ENCODE measurements at regions not wholly inside any gene's neighbourhood (a gene's known extent, or its start where the extent isn't known, plus 50 kb on each side); places are given as distances from the start of the nearest gene placed in this dataset.

- DNase-seq (ENCODE audit: unreplicated experiment): no peak
- Mint-ChIP-seq H3K4me3 (ENCODE audit: unreplicated experiment) (no peak overlapping the region), H3K27me3 (ENCODE audit: insufficient read depth, unreplicated experiment) (no peaks in the 10 kb centered on the region), H3K9me3 (ENCODE audit: unreplicated experiment) (peaks cover 7% of the 10 kb centered on the region), H3K36me3 (ENCODE audit: insufficient read depth, unreplicated experiment) (no peaks in the 10 kb centered on the region), H3K27ac (ENCODE audit: low read depth, unreplicated experiment) (no peak overlapping the region), H3K4me1 (ENCODE audit: insufficient read depth, unreplicated experiment) (no peaks in the 10 kb centered on the region)
- intact Hi-C loops (cut with micrococcal nuclease): no loop called here
- CTCF ChIA-PET: no interaction called here
- BruUV-seq (replicated peaks): no TSS peak
- POLR2A ChIA-PET: interaction anchor here (1.5 kb wide), 1 partner anchor 13 kb away, joined by 3 read pairs; no protein-coding TSS in a partner anchor
- TF ChIP-seq, protein P1, sequence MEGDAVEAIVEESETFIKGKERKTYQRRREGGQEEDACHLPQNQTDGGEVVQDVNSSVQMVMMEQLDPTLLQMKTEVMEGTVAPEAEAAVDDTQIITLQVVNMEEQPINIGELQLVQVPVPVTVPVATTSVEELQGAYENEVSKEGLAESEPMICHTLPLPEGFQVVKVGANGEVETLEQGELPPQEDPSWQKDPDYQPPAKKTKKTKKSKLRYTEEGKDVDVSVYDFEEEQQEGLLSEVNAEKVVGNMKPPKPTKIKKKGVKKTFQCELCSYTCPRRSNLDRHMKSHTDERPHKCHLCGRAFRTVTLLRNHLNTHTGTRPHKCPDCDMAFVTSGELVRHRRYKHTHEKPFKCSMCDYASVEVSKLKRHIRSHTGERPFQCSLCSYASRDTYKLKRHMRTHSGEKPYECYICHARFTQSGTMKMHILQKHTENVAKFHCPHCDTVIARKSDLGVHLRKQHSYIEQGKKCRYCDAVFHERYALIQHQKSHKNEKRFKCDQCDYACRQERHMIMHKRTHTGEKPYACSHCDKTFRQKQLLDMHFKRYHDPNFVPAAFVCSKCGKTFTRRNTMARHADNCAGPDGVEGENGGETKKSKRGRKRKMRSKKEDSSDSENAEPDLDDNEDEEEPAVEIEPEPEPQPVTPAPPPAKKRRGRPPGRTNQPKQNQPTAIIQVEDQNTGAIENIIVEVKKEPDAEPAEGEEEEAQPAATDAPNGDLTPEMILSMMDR (IDR thresholded peaks at IDR 0.05; ENCODE audit: unreplicated experiment): no peak
Measured at GRCh38 chr21:35119501-35120047, 70.5 kb upstream of the RUNX1 start.

DNA sequence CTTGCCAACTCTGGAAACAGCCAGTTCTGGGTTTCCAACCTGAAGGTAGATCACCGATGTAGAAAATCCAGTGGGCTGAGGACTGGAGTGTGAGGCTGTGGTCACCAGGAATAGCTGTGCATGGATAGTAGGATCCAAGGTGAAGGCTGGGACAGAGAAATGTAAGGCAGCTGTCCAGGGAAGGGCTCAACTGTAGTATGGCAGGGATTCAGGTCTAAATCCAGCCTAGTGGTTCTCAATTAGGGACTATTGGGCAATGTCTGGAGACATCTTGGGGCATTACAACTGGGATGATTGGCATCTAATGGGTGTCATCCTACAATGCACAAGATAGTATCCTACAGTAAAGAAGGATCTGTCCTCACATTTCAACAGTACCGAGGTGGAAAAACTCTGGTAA lies 67.7 kb upstream of the RUNX1 start:
- TF ChIP-seq, protein P1 (IDR thresholded peaks at IDR 0.05; ENCODE audit: unreplicated experiment): no peak
- BruUV-seq (replicated peaks): no TSS peak
- POLR2A ChIA-PET: no interaction called here
- CTCF ChIA-PET: no interaction called here
- Mint-ChIP-seq H3K36me3 (ENCODE audit: insufficient read depth, unreplicated experiment) (no peaks in the 10 kb centered on the region), H3K27ac (ENCODE audit: low read depth, unreplicated experiment) (no peak overlapping the region), H3K27me3 (ENCODE audit: insufficient read depth, unreplicated experiment) (no peaks in the 10 kb centered on the region), H3K9me3 (ENCODE audit: unreplicated experiment) (no peaks in the 10 kb centered on the region), H3K4me1 (ENCODE audit: insufficient read depth, unreplicated experiment) (no peaks in the 10 kb centered on the region), H3K4me3 (ENCODE audit: unreplicated experiment) (no peak overlapping the region)
- DNase-seq (ENCODE audit: unreplicated experiment): no peak
- intact Hi-C loops (cut with micrococcal nuclease): no loop called here

GRCh38 chr21:35113064-35113463 lies 64.0 kb upstream of the RUNX1 start:
- Mint-ChIP-seq H3K36me3 (ENCODE audit: insufficient read depth, unreplicated experiment) (no peaks in the 10 kb centered on the region), H3K27me3 (ENCODE audit: insufficient read depth, unreplicated experiment) (no peaks in the 10 kb centered on the region), H3K4me3 (ENCODE audit: unreplicated experiment) (no peak overlapping the region), H3K27ac (ENCODE audit: low read depth, unreplicated experiment) (no peak overlapping the region), H3K9me3 (ENCODE audit: unreplicated experiment) (no peaks in the 10 kb centered on the region), H3K4me1 (ENCODE audit: insufficient read depth, unreplicated experiment) (peaks cover 7% of the 10 kb centered on the region)
- POLR2A ChIA-PET: no interaction called here
- DNase-seq (ENCODE audit: unreplicated experiment): peak; percentile 5
- BruUV-seq (replicated peaks): no TSS peak
- intact Hi-C loops (cut with micrococcal nuclease): no loop called here
- TF ChIP-seq, protein P1 (IDR thresholded peaks at IDR 0.05; ENCODE audit: unreplicated experiment): no peak
- CTCF ChIA-PET: interaction anchor here (0.7 to 0.8 kb wide), 2 partner anchors 13 to 27 kb away, joined by 3 to 4 read pairs; no protein-coding TSS in a partner anchor

DNA sequence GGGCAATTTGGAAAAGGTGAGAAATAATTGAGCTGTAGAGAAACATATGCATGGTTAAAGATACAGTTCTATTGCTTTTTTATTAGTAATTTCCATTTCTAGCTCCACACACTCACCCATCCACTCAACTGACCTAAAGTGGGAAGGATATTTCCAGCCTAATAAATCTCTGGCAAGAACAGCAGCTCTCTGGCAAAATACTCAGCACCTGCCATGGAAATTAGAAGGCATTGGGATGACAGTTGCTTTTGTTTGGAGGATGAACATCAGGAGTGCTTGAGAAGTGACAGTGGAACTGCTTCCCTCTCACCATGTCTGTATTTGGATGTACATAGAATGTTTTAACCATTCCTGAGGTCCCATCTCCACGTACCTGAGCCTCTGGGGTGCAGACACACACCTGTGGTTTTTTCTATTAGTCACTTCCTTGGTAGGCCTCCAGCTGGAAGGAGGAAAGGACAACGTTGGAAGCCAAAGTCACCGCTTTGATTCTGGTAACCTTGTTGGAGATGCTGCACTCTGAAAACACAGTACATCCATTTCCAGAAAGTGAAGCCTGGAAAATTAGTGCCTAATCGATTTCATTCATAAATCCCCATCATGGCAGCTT lies 62.3 kb upstream of the RUNX1 start:
- BruUV-seq (replicated peaks): no TSS peak
- intact Hi-C loops (cut with micrococcal nuclease): no loop called here
- H3K9me3 Mint-ChIP-seq (ENCODE audit: unreplicated experiment): no peaks in the 10 kb centered on the region
- peak; percentile 53 for DNase-seq (ENCODE audit: unreplicated experiment)
- no peaks in the 10 kb centered on the region for H3K36me3 Mint-ChIP-seq (ENCODE audit: insufficient read depth, unreplicated experiment)
- no peak overlapping the region for H3K27ac Mint-ChIP-seq (ENCODE audit: low read depth, unreplicated experiment)
- CTCF ChIA-PET: interaction anchor here (0.6 to 1.1 kb wide), 2 partner anchors 20 to 429 kb away, joined by 3 to 5 read pairs; no protein-coding TSS in a partner anchor
- POLR2A ChIA-PET: interaction anchor here (0.6 to 2.1 kb wide), 5 partner anchors 16 to 500 kb away, joined by 3 to 6 read pairs (median 3); no protein-coding TSS in a partner anchor
- no peaks in the 10 kb centered on the region for H3K27me3 Mint-ChIP-seq (ENCODE audit: insufficient read depth, unreplicated experiment)
- peaks cover 7% of the 10 kb centered on the region for H3K4me1 Mint-ChIP-seq (ENCODE audit: insufficient read depth, unreplicated experiment)
- H3K4me3 Mint-ChIP-seq (ENCODE audit: unreplicated experiment): no peak overlapping the region
- TF ChIP-seq, protein P1 (IDR thresholded peaks at IDR 0.05; ENCODE audit: unreplicated experiment): no peak

Data from MCF 10A (cell line).